ENCODE measurements at regions not wholly inside any gene's neighbourhood (a gene's known extent, or its start where the extent isn't known, plus 50 kb on each side); places are given as distances from the start of the nearest gene placed in this dataset.

DNA sequence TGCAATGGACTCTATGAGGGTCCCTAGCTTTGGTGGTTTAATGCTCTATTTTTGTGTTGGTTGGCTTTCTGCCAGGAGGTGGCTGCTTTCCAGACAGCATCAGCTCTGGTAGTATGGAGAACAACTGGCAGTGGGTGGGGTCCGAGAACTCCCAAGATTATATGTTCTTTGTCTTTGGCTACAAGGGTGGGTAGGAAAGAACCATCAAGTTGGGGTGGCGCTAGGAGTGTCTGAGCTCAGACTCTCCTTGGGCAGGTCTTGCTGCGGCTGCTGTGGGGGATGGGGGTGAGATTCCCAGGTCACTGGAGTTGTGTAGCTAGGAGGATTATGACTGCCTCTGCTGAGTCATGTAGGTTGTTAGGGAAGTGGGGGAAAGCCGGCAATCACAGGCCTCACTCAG, 976.1 kb upstream of the GYPC start:
- TF ChIP-seq POLR2AphosphoS5 (IDR thresholded peaks at IDR 0.05; ENCODE audit: low read depth, low read length) (no peak), POLR2A (IDR thresholded peaks at IDR 0.05; ENCODE audit: low read depth, low read length) (no peak), SPI1 (IDR thresholded peaks at IDR 0.05; ENCODE audit: low read depth, low read length) (no peak), TAF1 (IDR thresholded peaks at IDR 0.05; ENCODE audit: low read depth, low read length) (no peak)
